ENCODE measurements at regions not wholly inside any gene's neighbourhood (a gene's known extent, or its start where the extent isn't known, plus 50 kb on each side); places are given as distances from the start of the nearest gene placed in this dataset.

GRCh38 chr19:22526661-22527272 lies 104.6 kb upstream of the ZNF98 start:
- TF ChIP-seq CTCF (conservative IDR thresholded peaks at IDR 0.05; ENCODE audit: low read length) (no peak), EZH2phosphoT487 (IDR thresholded peaks at IDR 0.05; ENCODE audit: borderline replicate concordance, low read depth, low read length) (no peak)
